ENCODE measurements at regions not wholly inside any gene's neighbourhood (a gene's known extent, or its start where the extent isn't known, plus 50 kb on each side); places are given as distances from the start of the nearest gene placed in this dataset.

- no peak for DNase-seq (ENCODE audit: low read depth)
Observed at GRCh38 chr12:53803194-53803593, 51.4 kb upstream of the CISTR start.

GRCh38 chr12:53803703-53804102 is 51.9 kb upstream of the CISTR start:
- DNase-seq (ENCODE audit: low read depth) = no peak

DNA sequence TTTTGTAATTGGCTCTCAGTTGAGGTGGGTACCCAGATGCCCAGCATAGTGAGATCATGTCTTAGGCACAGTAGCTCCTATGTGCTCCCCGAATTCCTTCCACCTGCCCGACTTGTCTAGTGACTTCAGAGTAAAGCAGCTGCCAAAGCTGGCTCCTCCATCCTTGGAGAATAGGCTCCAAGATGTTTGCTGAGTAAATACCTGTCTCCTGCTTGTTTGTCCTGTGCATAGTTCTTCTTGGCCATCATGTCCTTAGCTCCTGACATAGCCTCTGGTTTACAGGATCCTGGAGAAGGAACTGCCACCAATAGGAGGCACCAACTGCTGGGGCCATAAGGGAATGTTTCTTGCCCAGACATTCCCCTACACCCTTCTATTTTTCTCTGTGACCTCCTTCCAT is 52.6 kb upstream of the CISTR start:
- no peak for DNase-seq (ENCODE audit: low read depth)

DNA sequence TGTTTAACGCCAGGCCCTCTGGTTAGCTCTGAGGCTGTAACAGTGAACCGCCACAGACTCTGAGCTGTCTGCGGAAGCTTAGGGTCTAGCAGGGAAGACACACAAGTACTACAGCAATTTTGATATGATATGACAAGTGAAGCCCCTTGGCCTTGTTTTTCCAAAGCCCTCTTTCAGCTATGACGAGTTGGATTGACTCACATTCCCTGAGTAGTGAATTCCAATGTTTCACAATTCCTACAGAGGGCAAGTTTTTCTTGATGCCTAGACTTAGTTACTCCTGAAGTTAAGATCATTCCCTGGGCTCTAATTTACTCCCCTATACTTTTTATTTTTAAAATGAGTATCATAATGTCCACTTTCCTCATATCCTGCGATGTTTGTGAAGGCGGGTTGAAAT is 53.3 kb upstream of the CISTR start:
- DNase-seq (ENCODE audit: low read depth) = no peak

DNA sequence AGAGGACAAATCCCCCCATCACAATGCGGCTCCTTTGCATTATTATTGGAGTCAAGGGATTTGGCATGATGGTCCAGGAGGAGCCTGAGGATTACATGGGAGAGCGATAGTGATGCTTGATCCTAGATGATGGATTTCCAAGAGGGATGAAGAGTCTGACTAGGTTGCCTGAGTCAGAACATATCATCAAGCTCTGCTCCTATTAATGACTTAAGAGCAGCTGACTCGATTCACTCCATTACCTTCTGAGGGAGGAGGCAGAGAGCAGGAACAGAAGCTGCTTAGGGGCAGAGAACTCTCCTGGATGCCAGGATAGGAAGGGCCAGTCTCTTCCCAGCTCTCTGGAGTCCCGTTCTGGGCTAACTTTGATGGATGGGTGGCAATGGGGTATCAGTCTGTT is 54.0 kb upstream of the CISTR start:
- no peak for DNase-seq (ENCODE audit: low read depth)

DNA sequence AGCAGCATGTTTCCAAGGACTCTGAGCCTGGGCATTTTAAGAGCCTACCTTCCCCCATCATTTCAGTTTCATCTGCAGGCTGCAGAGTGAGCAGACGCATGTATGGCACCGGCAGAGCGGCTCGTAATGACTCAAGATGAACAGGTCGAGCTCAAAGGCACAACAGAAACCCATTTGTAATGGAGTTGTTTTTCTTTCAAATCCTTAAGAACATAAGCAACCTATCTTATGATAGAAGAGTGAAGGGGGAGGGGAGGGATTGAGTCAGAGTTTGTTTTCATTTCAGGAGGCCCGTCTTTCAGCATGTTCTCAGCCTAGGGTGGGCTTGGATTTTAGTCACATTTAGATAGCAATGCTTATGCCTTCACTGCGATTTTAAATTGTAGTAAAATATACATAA is 54.9 kb upstream of the CISTR start:
- no peak for DNase-seq (ENCODE audit: low read depth)

- DNase-seq (ENCODE audit: low read depth) = no peak
Observed at GRCh38 chr12:53807322-53807860, 55.6 kb upstream of the CISTR start.

DNA sequence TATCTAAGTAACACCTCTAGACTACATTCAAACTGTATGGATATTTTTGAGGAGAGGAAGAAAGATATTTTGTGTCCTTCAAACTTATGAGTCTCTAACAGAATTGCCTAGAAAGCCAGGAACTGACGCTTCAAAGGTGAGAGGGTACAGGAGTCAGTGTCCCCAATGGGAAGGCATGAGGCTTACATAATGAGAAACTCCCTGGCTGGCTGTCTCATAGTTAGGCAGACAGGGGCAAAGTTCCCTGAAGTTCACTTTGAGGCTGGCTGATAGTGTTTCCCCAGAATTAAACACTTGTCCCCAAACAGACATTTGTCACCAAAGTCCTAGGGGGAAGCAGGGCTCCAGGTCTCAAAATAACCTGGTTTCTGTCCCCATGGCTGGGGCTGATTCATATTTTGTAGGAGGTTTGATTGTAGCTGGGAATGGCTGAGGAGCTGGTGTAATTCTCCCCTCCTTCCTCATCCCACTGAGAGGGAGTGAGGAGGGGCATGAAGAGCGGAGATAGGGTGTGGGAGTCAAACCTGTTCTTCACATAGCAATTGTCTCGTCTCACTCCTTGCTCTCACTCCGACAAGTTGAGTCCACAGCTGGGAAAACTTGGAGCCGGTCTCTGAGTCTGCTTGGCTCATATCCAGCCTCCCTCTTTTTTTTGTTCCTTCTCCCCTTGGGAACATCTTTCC is 56.4 kb upstream of the CISTR start:
- DNase-seq (ENCODE audit: low read depth) = no peak

GRCh38 chr12:53809005-53809404 is 57.2 kb upstream of the CISTR start:
- no peak for DNase-seq (ENCODE audit: low read depth)

- DNase-seq (ENCODE audit: low read depth) = no peak
Observed at GRCh38 chr12:53810950-53811349, 59.2 kb upstream of the CISTR start.

- DNase-seq (ENCODE audit: low read depth) = no peak
Observed at GRCh38 chr12:53811606-53812005, 59.8 kb upstream of the CISTR start.

DNA sequence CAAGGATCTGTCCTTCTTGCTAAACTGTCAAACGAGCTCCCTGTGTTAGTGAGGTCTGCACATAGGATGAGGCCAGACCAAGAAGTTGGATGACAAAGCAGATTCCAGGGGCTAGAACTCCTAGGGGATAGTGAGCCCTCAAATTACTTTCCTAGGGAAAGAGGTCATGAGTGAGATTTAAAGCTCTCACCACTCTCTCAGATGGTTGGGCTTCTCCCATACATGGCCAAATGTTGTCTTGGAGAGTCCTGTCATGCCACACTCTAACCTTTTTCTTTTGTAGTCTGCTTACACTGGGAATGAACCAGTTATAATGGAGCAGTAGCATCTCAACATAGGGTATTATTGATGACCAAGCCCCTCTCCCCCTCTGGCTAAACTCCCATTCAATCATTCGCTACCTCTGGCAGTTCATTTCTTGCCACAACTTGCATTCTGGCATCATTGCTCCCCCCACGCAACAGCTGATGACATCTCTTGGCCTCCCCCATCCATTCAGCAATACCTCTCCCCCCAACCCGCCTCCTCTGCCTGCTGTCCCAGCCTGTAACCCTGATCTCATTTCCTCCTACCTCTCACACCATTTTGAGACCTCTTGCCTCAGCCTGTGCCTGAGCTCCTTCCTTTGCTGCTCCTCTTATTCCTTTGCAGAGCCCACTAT is 64.7 kb upstream of the CISTR start:
- DNase-seq (ENCODE audit: low read depth) = no peak

DNA sequence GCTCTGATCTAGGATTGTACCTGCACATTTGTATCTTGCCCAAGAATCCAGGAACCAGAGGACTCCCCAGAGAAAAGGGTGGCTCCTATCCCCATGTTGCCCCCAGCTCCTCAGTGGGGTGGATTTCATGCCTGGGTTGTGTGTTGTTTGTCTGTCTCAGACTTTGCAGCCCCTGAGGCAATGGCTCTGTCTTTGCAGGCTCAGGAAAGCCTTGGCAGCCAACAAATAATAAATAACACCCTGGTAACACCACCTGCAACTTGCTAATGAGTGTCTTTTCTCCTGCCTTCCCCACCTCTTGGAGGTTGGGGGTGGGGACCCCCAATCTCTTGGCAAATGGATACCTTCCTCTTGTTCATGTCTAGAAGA is 65.2 kb upstream of the CISTR start:
- DNase-seq (ENCODE audit: low read depth) = no peak

DNA sequence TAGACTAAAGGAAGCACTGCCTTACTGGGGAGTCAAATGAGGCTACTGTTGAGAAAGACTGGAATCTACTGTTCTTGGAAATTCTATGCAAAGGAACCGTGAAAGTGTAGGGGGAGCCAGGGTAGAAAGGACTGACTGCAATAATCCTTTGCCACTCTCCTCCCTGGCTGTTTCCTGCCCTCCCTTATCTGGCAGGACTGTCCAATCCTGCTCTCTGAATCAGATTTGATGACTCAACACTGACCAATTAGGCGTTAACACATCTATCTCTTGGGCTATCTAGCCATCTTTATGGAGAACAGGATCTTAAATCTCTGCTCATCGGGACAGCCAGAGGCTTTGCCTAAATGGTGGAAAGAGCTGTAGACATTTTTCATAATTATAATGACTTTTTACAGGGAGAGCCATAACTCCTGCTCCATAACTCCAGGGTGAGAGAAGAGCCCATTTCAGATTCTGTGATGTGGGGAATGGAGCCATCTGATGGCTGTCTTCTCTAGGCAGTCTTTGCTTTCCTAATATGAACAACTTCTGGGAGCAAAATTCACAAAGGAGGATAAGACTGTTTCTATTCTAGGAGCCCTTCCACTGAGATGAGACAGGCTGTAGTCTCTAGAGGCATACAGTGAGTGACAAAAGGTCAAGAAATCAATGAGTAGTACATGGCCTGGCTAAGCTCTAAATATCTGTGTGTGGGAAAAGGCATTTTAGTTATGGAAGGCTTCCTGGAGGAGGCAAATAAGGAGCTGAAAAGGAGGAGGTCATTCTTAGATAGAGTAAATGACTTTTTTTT is 68.9 kb upstream of the CISTR start:
- no peak for DNase-seq (ENCODE audit: low read depth)

GRCh38 chr12:53824001-53824712 is 72.4 kb upstream of the CISTR start:
- DNase-seq (ENCODE audit: low read depth) = no peak

- DNase-seq (ENCODE audit: low read depth) = no peak
Observed at GRCh38 chr12:53825246-53826081, 73.7 kb upstream of the CISTR start.

GRCh38 chr12:53827306-53827705 is 75.5 kb upstream of the CISTR start:
- no peak for DNase-seq (ENCODE audit: low read depth)

- no peak for DNase-seq (ENCODE audit: low read depth)
Observed at GRCh38 chr12:53828598-53828997, 76.8 kb upstream of the CISTR start.

DNA sequence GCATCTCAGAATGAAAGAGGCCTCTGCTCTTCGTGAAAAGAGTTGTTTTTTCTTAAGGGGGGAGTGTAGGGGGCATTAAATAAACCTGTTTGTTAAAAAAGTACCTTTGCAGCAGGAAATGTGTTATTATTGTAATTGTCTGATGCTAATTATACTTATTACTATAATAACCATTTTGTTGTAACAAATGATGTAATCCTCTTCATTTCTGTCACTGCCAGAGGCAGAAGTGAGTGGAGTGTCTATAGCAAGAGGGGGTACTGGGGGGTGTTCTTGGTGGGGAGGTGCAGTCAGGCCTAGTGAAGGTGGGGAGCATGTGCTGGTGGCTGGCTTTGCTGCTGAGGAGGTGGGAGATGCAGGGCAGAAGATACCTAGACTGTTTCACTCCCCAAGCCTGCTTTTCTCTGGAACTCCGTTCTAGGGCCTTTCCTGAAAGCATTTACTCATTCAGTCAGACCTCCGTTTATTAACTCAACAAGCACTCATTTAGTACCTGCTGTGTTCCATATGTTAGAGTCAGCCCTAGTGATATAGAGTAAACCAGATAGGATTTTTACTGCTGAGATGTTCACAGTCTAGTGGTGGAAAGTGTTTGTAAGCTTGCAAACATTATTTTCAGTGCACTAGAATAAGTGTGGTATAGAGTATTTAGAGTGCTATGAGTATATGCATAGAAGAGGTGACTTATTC is 77.5 kb upstream of the CISTR start:
- DNase-seq (ENCODE audit: low read depth) = no peak

- DNase-seq (ENCODE audit: low read depth) = no peak
Observed at GRCh38 chr12:53830631-53831030, 78.9 kb upstream of the CISTR start.

GRCh38 chr12:53836119-53836655 is 84.4 kb upstream of the CISTR start:
- no peak for DNase-seq (ENCODE audit: low read depth)
